Lower leg skin (tissue), 4 donors: ENCODE measurements at regions not wholly inside any gene's neighbourhood (a gene's known extent, or its start where the extent isn't known, plus 50 kb on each side); places are given as distances from the start of the nearest gene placed in this dataset.

Source experiments
- DNase-seq, 2 donors: peaks; one replicate each; pipeline ENCODE4 v3.0.0-alpha.2; 2019; ENCODE audit warnings: low spot score in 2 of 2
- H3K4me3 ChIP-seq: fragments of 200-600 bp; sonication (generic); 2 replicates; pipeline ENCODE4 v1.5.1; 2017; ENCODE audit warnings: mild to moderate bottlenecking, low read depth; ENCODE audit not compliant: poor library complexity, severe bottlenecking
- CTCF ChIP-seq, 3 donors: fragments of 450-650 bp; IDR thresholded peaks; one replicate each; pipeline ENCODE4 v1.5.1; 2016; ENCODE audit warnings: antibody characterized with exemption in 3 of 3, mild to moderate bottlenecking in 3 of 3, moderate library complexity in 2 of 3
- POLR2A ChIP-seq, 2 donors: fragments of 450-650 bp; IDR thresholded peaks; one replicate each; pipeline ENCODE4 v1.6.1; 2016 to 2017; ENCODE audit warnings: antibody characterized with exemption in 2 of 2, mild to moderate bottlenecking in 1 of 2, moderate library complexity in 1 of 2
- WGBS, 2 donors: methylation state at CpG; one replicate each; pipeline ENCODE4 v1.1.5; 2018; 5-methylcytosine and 5-hydroxymethylcytosine counted together
- intact Hi-C: fragments of 100-400 bp; cut with DNase I; formaldehyde crosslinking; loops from one replicate; pipeline ENCODE4 v1.15.0; 2023; ENCODE audit warnings: low total_unique reads

- no peak for DNase-seq
- H3K4me3 ChIP-seq, result no peak overlapping the region
- intact Hi-C loops, result no loop called here
- 68 to 71% methylated on average over 6 of the region's 6 CpGs for WGBS, 2 donors
- no peak for TF ChIP-seq POLR2A (IDR thresholded peaks at IDR 0.05)
- TF ChIP-seq CTCF (IDR thresholded peaks at IDR 0.05), result no peak
These were observed 398.1 kb downstream of the NOVA1 start for GRCh38 chr14:26199590-26200370.

GRCh38 chr14:26199096-26199495 is 398.7 kb downstream of the NOVA1 start:
- WGBS, 2 donors, result 63 to 67% methylated on average over 2 of the region's 2 CpGs
- no peak overlapping the region for H3K4me3 ChIP-seq
- DNase-seq, result no peak
- TF ChIP-seq POLR2A (IDR thresholded peaks at IDR 0.05) (no peak), CTCF (IDR thresholded peaks at IDR 0.05) (no peak)
- intact Hi-C loops, result no loop called here

- intact Hi-C loops, result no loop called here
- H3K4me3 ChIP-seq, result no peak overlapping the region
- WGBS, 2 donors, result 85 to 89% methylated on average over 1 of the region's 1 CpG
- DNase-seq, result no peak
- no peak for TF ChIP-seq POLR2A (IDR thresholded peaks at IDR 0.05)
- TF ChIP-seq CTCF (IDR thresholded peaks at IDR 0.05), result no peak
These were observed 403.0 kb downstream of the NOVA1 start for GRCh38 chr14:26194816-26195215.

GRCh38 chr14:26191671-26192070 is 406.2 kb downstream of the NOVA1 start:
- DNase-seq, result no peak
- intact Hi-C loops, result no loop called here
- 97 to 100% methylated on average over 1 of the region's 1 CpG for WGBS, 2 donors
- no peak for TF ChIP-seq POLR2A (IDR thresholded peaks at IDR 0.05)
- no peak for TF ChIP-seq CTCF (IDR thresholded peaks at IDR 0.05)
- no peak overlapping the region for H3K4me3 ChIP-seq

GRCh38 chr14:26191123-26191522 is 406.7 kb downstream of the NOVA1 start:
- DNase-seq, result no peak
- intact Hi-C loops, result no loop called here
- 85 to 88% methylated on average over 4 of the region's 4 CpGs for WGBS, 2 donors
- no peak for TF ChIP-seq CTCF (IDR thresholded peaks at IDR 0.05)
- no peak for TF ChIP-seq POLR2A (IDR thresholded peaks at IDR 0.05)
- H3K4me3 ChIP-seq, result no peak overlapping the region

GRCh38 chr14:26190646-26191045 is 407.2 kb downstream of the NOVA1 start:
- H3K4me3 ChIP-seq, result no peak overlapping the region
- no peak for DNase-seq
- WGBS, 2 donors, result 57 to 69% methylated on average over 2 of the region's 2 CpGs
- intact Hi-C loops, result no loop called here
- TF ChIP-seq CTCF (IDR thresholded peaks at IDR 0.05) (no peak), POLR2A (IDR thresholded peaks at IDR 0.05) (no peak)
